ENCODE measurements at regions not wholly inside any gene's neighbourhood (a gene's known extent, or its start where the extent isn't known, plus 50 kb on each side); places are given as distances from the start of the nearest gene placed in this dataset.

GRCh38 chr1:40914927-40915569, 52.9 kb upstream of the CITED4 start:
- Histone ChIP-seq H3K27ac (ENCODE audit: low read depth, low read length) (no peak overlapping the region), H3K4me1 (ENCODE audit: insufficient read depth, low read length) (no peaks in the 10 kb centered on the region), H3K36me3 (ENCODE audit: insufficient read depth, low read length) (no peaks in the 10 kb centered on the region), H3K4me3 (ENCODE audit: low read length) (no peak overlapping the region), H3K9me3 (ENCODE audit: insufficient read depth, low read depth, low read length) (no peaks in the 10 kb centered on the region), H3K27me3 (ENCODE audit: insufficient read depth, low read length) (no peaks in the 10 kb centered on the region), H3K9ac (ENCODE audit: low read depth, low read length) (no peak overlapping the region)
- 92% methylated on average over 7 of the region's 7 CpGs for WGBS

GRCh38 chr1:40915581-40915980, 53.4 kb upstream of the CITED4 start:
- Histone ChIP-seq H3K9me3 (ENCODE audit: insufficient read depth, low read depth, low read length) (no peaks in the 10 kb centered on the region), H3K4me3 (ENCODE audit: low read length) (no peak overlapping the region), H3K36me3 (ENCODE audit: insufficient read depth, low read length) (no peaks in the 10 kb centered on the region), H3K4me1 (ENCODE audit: insufficient read depth, low read length) (no peaks in the 10 kb centered on the region), H3K27ac (ENCODE audit: low read depth, low read length) (no peak overlapping the region), H3K9ac (ENCODE audit: low read depth, low read length) (no peak overlapping the region), H3K27me3 (ENCODE audit: insufficient read depth, low read length) (no peaks in the 10 kb centered on the region)
- 79% methylated on average over 9 of the region's 10 CpGs for WGBS

GRCh38 chr1:40917995-40918711, 56.0 kb upstream of the CITED4 start:
- H3K27me3 ChIP-seq (ENCODE audit: insufficient read depth, low read length), result no peaks in the 10 kb centered on the region
- H3K4me1 ChIP-seq (ENCODE audit: insufficient read depth, low read length), result no peaks in the 10 kb centered on the region
- 91% methylated on average over 5 of the region's 6 CpGs for WGBS
- no peak overlapping the region for H3K4me3 ChIP-seq (ENCODE audit: low read length)
- H3K9ac ChIP-seq (ENCODE audit: low read depth, low read length), result no peak overlapping the region
- H3K36me3 ChIP-seq (ENCODE audit: insufficient read depth, low read length), result no peaks in the 10 kb centered on the region
- no peaks in the 10 kb centered on the region for H3K9me3 ChIP-seq (ENCODE audit: insufficient read depth, low read depth, low read length)
- no peak overlapping the region for H3K27ac ChIP-seq (ENCODE audit: low read depth, low read length)

- Histone ChIP-seq H3K36me3 (ENCODE audit: insufficient read depth, low read length) (no peaks in the 10 kb centered on the region), H3K4me3 (ENCODE audit: low read length) (no peak overlapping the region), H3K27ac (ENCODE audit: low read depth, low read length) (no peak overlapping the region), H3K27me3 (ENCODE audit: insufficient read depth, low read length) (no peaks in the 10 kb centered on the region), H3K4me1 (ENCODE audit: insufficient read depth, low read length) (no peaks in the 10 kb centered on the region), H3K9ac (ENCODE audit: low read depth, low read length) (no peak overlapping the region), H3K9me3 (ENCODE audit: insufficient read depth, low read depth, low read length) (no peaks in the 10 kb centered on the region)
- 68% methylated on average over 12 of the region's 12 CpGs for WGBS
These were observed 57.4 kb upstream of the CITED4 start for GRCh38 chr1:40919475-40920011.

GRCh38 chr1:40921522-40921921, 58.0 kb upstream of the CTPS1 start:
- H3K27ac ChIP-seq (ENCODE audit: low read depth, low read length), result no peak overlapping the region
- no peak overlapping the region for H3K9ac ChIP-seq (ENCODE audit: low read depth, low read length)
- no peaks in the 10 kb centered on the region for H3K27me3 ChIP-seq (ENCODE audit: insufficient read depth, low read length)
- H3K9me3 ChIP-seq (ENCODE audit: insufficient read depth, low read depth, low read length), result no peaks in the 10 kb centered on the region
- 92% methylated on average over 4 of the region's 4 CpGs for WGBS
- no peaks in the 10 kb centered on the region for H3K4me1 ChIP-seq (ENCODE audit: insufficient read depth, low read length)
- no peaks in the 10 kb centered on the region for H3K36me3 ChIP-seq (ENCODE audit: insufficient read depth, low read length)
- H3K4me3 ChIP-seq (ENCODE audit: low read length), result no peak overlapping the region

GRCh38 chr1:40921981-40922677, 57.4 kb upstream of the CTPS1 start:
- Histone ChIP-seq H3K9me3 (ENCODE audit: insufficient read depth, low read depth, low read length) (no peaks in the 10 kb centered on the region), H3K9ac (ENCODE audit: low read depth, low read length) (no peak overlapping the region), H3K36me3 (ENCODE audit: insufficient read depth, low read length) (no peaks in the 10 kb centered on the region), H3K27ac (ENCODE audit: low read depth, low read length) (no peak overlapping the region), H3K4me3 (ENCODE audit: low read length) (no peak overlapping the region), H3K4me1 (ENCODE audit: insufficient read depth, low read length) (no peaks in the 10 kb centered on the region), H3K27me3 (ENCODE audit: insufficient read depth, low read length) (no peaks in the 10 kb centered on the region)
- 97% methylated on average over 3 of the region's 3 CpGs for WGBS

- H3K4me3 ChIP-seq (ENCODE audit: low read length), result no peak overlapping the region
- WGBS, result 90% methylated on average over 11 of the region's 11 CpGs
- 0 out of 2 replicates have a peak overlapping the region, but pooled peaks have one; percentile 9 for H3K9ac ChIP-seq (ENCODE audit: low read depth, low read length)
- no peaks in the 10 kb centered on the region for H3K27me3 ChIP-seq (ENCODE audit: insufficient read depth, low read length)
- H3K4me1 ChIP-seq (ENCODE audit: insufficient read depth, low read length), result no peaks in the 10 kb centered on the region
- no peaks in the 10 kb centered on the region for H3K9me3 ChIP-seq (ENCODE audit: insufficient read depth, low read depth, low read length)
- no peaks in the 10 kb centered on the region for H3K36me3 ChIP-seq (ENCODE audit: insufficient read depth, low read length)
- H3K27ac ChIP-seq (ENCODE audit: low read depth, low read length), result no peak overlapping the region
These were observed 56.5 kb upstream of the CTPS1 start for GRCh38 chr1:40922969-40923368.

- 84% methylated on average over 3 of the region's 3 CpGs for WGBS
- H3K9ac ChIP-seq (ENCODE audit: low read depth, low read length), result 0 out of 2 replicates have a peak overlapping the region, but pooled peaks have one; percentile 9
- no peaks in the 10 kb centered on the region for H3K4me1 ChIP-seq (ENCODE audit: insufficient read depth, low read length)
- H3K4me3 ChIP-seq (ENCODE audit: low read length), result no peak overlapping the region
- H3K27ac ChIP-seq (ENCODE audit: low read depth, low read length), result no peak overlapping the region
- H3K36me3 ChIP-seq (ENCODE audit: insufficient read depth, low read length), result no peaks in the 10 kb centered on the region
- no peaks in the 10 kb centered on the region for H3K27me3 ChIP-seq (ENCODE audit: insufficient read depth, low read length)
- H3K9me3 ChIP-seq (ENCODE audit: insufficient read depth, low read depth, low read length), result no peaks in the 10 kb centered on the region
These were observed 55.9 kb upstream of the CTPS1 start for GRCh38 chr1:40923511-40924020.

GRCh38 chr1:40924767-40925166, 54.7 kb upstream of the CTPS1 start:
- Histone ChIP-seq H3K9me3 (ENCODE audit: insufficient read depth, low read depth, low read length) (no peaks in the 10 kb centered on the region), H3K4me3 (ENCODE audit: low read length) (no peak overlapping the region), H3K27ac (ENCODE audit: low read depth, low read length) (no peak overlapping the region), H3K4me1 (ENCODE audit: insufficient read depth, low read length) (no peaks in the 10 kb centered on the region), H3K9ac (ENCODE audit: low read depth, low read length) (no peak overlapping the region), H3K36me3 (ENCODE audit: insufficient read depth, low read length) (no peaks in the 10 kb centered on the region), H3K27me3 (ENCODE audit: insufficient read depth, low read length) (no peaks in the 10 kb centered on the region)
- 92% methylated on average over 2 of the region's 5 CpGs for WGBS

- 92% methylated on average over 5 of the region's 5 CpGs for WGBS
- no peak overlapping the region for H3K27ac ChIP-seq (ENCODE audit: low read depth, low read length)
- H3K4me3 ChIP-seq (ENCODE audit: low read length), result no peak overlapping the region
- no peaks in the 10 kb centered on the region for H3K27me3 ChIP-seq (ENCODE audit: insufficient read depth, low read length)
- no peaks in the 10 kb centered on the region for H3K36me3 ChIP-seq (ENCODE audit: insufficient read depth, low read length)
- no peak overlapping the region for H3K9ac ChIP-seq (ENCODE audit: low read depth, low read length)
- H3K4me1 ChIP-seq (ENCODE audit: insufficient read depth, low read length), result no peaks in the 10 kb centered on the region
- no peaks in the 10 kb centered on the region for H3K9me3 ChIP-seq (ENCODE audit: insufficient read depth, low read depth, low read length)
These were observed 53.6 kb upstream of the CTPS1 start for GRCh38 chr1:40925834-40926410.

- H3K36me3 ChIP-seq (ENCODE audit: insufficient read depth, low read length), result no peaks in the 10 kb centered on the region
- H3K4me1 ChIP-seq (ENCODE audit: insufficient read depth, low read length), result no peaks in the 10 kb centered on the region
- no peak overlapping the region for H3K9ac ChIP-seq (ENCODE audit: low read depth, low read length)
- WGBS, result 83% methylated on average over 6 of the region's 6 CpGs
- H3K27me3 ChIP-seq (ENCODE audit: insufficient read depth, low read length), result no peaks in the 10 kb centered on the region
- H3K27ac ChIP-seq (ENCODE audit: low read depth, low read length), result no peak overlapping the region
- H3K4me3 ChIP-seq (ENCODE audit: low read length), result no peak overlapping the region
- H3K9me3 ChIP-seq (ENCODE audit: insufficient read depth, low read depth, low read length), result no peaks in the 10 kb centered on the region
These were observed 53.1 kb upstream of the CTPS1 start for GRCh38 chr1:40926441-40926840.
